ENCODE measurements at regions not wholly inside any gene's neighbourhood (a gene's known extent, or its start where the extent isn't known, plus 50 kb on each side); places are given as distances from the start of the nearest gene placed in this dataset.

- H3K9ac ChIP-seq (ENCODE audit: insufficient read depth, low read length, poor library complexity, severe bottlenecking): no peak overlapping the region
- Mint-ChIP-seq H3K27ac (no peak overlapping the region), H3K4me3 (no peak overlapping the region), H3K9me3 (peaks cover 2 to 13% (median 4%) of the 10 kb centered on the region in 7 donors), H3K27me3 (ENCODE audit: low read depth in 3 of 3) (peaks cover 0 to 4% (median 0%) of the 10 kb centered on the region in 3 donors), H3K4me1 (no peaks in the 10 kb centered on the region), H3K36me3 (no peaks in the 10 kb centered on the region)
- no peaks in the 10 kb centered on the region for H3K27me3 ChIP-seq (ENCODE audit: control insufficient read depth in 2 of 2, insufficient read depth in 2 of 2, low read length in 2 of 2)
- no peak overlapping the region for H3K4me2 ChIP-seq (replicated peaks; ENCODE audit: extremely low read depth, low read length, poor library complexity, severe bottlenecking)
- H3K79me2 ChIP-seq (ENCODE audit: insufficient read depth, low read length): no peaks in the 10 kb centered on the region
- no peaks in the 10 kb centered on the region for H3K4me1 ChIP-seq (ENCODE audit: control insufficient read depth in 1 of 2, insufficient read depth in 2 of 2, low read length in 2 of 2)
- no peak overlapping the region for H2AFZ ChIP-seq (ENCODE audit: insufficient read depth, low read depth, low read length, poor library complexity, severe bottlenecking)
- intact Hi-C loops (cut with micrococcal nuclease): no loop called here
- no peaks in the 10 kb centered on the region for H4K20me1 ChIP-seq (ENCODE audit: insufficient read depth, low read length)
- DNase-seq: no peak
- no peak for TF ChIP-seq CTCF (IDR thresholded peaks at IDR 0.05)
- no peak overlapping the region for H3K4me3 ChIP-seq (replicated peaks in 1 of 3; ENCODE audit: low read depth in 2 of 3, low read length in 3 of 3)
- no peaks in the 10 kb centered on the region for H3K36me3 ChIP-seq (replicated peaks in 1 of 2; ENCODE audit: control insufficient read depth in 1 of 2, insufficient read depth in 2 of 2, low read length in 2 of 2)
- H3K9me3 ChIP-seq (replicated peaks in 1 of 2; ENCODE audit: control insufficient read depth in 1 of 2, insufficient read depth in 1 of 2, low read length in 2 of 2): peaks cover 6 to 13% of the 10 kb centered on the region in 2 donors
- no CpG with 5 or more reads among the region's 3 CpGs for WGBS (ENCODE audit: insufficient coverage)
- H3K27ac ChIP-seq (ENCODE audit: low read depth in 1 of 2, low read length in 2 of 2): no peak overlapping the region
Observed at GRCh38 chrX:99469439-99469838, 940.6 kb downstream of the PCDH19 start.

- no peak overlapping the region for H2AFZ ChIP-seq (ENCODE audit: insufficient read depth, low read depth, low read length, poor library complexity, severe bottlenecking)
- no peaks in the 10 kb centered on the region for H4K20me1 ChIP-seq (ENCODE audit: insufficient read depth, low read length)
- no peak overlapping the region for H3K4me2 ChIP-seq (replicated peaks; ENCODE audit: extremely low read depth, low read length, poor library complexity, severe bottlenecking)
- no peaks in the 10 kb centered on the region for H3K36me3 Mint-ChIP-seq
- H3K79me2 ChIP-seq (ENCODE audit: insufficient read depth, low read length): no peaks in the 10 kb centered on the region
- no peak overlapping the region for H3K27ac ChIP-seq (ENCODE audit: low read depth in 1 of 2, low read length in 2 of 2)
- peaks cover 0 to 4% (median 0%) of the 10 kb centered on the region in 3 donors for H3K27me3 Mint-ChIP-seq (ENCODE audit: low read depth in 3 of 3)
- no peak for TF ChIP-seq CTCF (IDR thresholded peaks at IDR 0.05)
- peaks cover 2 to 11% (median 4%) of the 10 kb centered on the region in 7 donors for H3K9me3 Mint-ChIP-seq
- no peak overlapping the region for H3K9ac ChIP-seq (ENCODE audit: insufficient read depth, low read length, poor library complexity, severe bottlenecking)
- H3K27me3 ChIP-seq (ENCODE audit: control insufficient read depth in 2 of 2, insufficient read depth in 2 of 2, low read length in 2 of 2): no peaks in the 10 kb centered on the region
- no peak overlapping the region for H3K4me3 Mint-ChIP-seq
- no peak for DNase-seq
- intact Hi-C loops (cut with micrococcal nuclease): no loop called here
- H3K4me1 Mint-ChIP-seq: no peaks in the 10 kb centered on the region
- H3K27ac Mint-ChIP-seq: no peak overlapping the region
- H3K9me3 ChIP-seq (replicated peaks in 1 of 2; ENCODE audit: control insufficient read depth in 1 of 2, insufficient read depth in 1 of 2, low read length in 2 of 2): peaks cover 6 to 13% of the 10 kb centered on the region in 2 donors
- no peak overlapping the region for H3K4me3 ChIP-seq (replicated peaks in 1 of 3; ENCODE audit: low read depth in 2 of 3, low read length in 3 of 3)
- H3K4me1 ChIP-seq (ENCODE audit: control insufficient read depth in 1 of 2, insufficient read depth in 2 of 2, low read length in 2 of 2): no peaks in the 10 kb centered on the region
- H3K36me3 ChIP-seq (replicated peaks in 1 of 2; ENCODE audit: control insufficient read depth in 1 of 2, insufficient read depth in 2 of 2, low read length in 2 of 2): no peaks in the 10 kb centered on the region
- WGBS (ENCODE audit: insufficient coverage): 80% methylated on average over 2 of the region's 5 CpGs
Observed at GRCh38 chrX:99468993-99469392, 941.1 kb downstream of the PCDH19 start.
